ENCODE measurements at regions not wholly inside any gene's neighbourhood (a gene's known extent, or its start where the extent isn't known, plus 50 kb on each side); places are given as distances from the start of the nearest gene placed in this dataset.

DNA sequence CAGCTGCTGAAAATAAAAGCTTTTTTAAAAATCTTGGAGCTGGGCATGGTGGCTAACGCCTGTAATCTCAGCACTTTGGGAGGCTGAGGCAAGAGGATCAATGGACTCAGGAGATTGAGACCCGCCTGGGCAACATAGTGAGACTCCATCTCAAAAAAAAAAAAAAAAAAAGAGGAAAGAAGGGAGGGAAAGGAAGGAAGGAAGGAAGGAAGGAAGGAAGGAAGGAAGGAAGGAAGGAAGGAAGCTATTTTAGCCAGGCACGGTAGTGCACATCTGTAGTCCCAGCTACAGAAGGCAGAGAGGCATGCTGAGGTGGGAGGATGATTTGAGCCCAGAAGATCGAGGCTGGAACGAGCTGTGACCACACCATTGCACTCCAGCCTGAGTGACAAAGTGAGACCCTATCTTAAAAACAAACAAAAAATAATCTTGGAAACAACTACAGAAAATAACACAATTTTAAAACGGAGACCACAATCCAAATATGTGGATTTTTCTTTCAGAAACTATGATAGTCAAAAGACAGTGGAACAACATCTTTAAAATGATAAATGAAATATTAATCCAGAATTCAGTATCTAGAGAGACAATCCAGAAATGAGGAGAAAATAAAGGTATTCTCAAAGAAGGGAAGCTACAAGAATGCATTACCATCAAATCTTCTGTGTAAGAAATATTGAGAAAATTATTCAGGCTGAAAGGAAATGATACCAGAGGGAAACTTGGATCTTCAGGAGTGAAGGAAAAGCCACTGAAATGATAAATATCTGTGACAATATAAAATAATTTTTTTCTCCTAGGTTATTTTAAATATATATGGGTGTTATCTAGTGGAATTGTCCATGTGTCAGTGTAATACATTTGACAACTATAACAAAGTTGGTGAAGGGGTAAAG lies 182.0 kb downstream of the GPX5 start:
- no peak for DNase-seq (ENCODE audit: low spot score)

DNA sequence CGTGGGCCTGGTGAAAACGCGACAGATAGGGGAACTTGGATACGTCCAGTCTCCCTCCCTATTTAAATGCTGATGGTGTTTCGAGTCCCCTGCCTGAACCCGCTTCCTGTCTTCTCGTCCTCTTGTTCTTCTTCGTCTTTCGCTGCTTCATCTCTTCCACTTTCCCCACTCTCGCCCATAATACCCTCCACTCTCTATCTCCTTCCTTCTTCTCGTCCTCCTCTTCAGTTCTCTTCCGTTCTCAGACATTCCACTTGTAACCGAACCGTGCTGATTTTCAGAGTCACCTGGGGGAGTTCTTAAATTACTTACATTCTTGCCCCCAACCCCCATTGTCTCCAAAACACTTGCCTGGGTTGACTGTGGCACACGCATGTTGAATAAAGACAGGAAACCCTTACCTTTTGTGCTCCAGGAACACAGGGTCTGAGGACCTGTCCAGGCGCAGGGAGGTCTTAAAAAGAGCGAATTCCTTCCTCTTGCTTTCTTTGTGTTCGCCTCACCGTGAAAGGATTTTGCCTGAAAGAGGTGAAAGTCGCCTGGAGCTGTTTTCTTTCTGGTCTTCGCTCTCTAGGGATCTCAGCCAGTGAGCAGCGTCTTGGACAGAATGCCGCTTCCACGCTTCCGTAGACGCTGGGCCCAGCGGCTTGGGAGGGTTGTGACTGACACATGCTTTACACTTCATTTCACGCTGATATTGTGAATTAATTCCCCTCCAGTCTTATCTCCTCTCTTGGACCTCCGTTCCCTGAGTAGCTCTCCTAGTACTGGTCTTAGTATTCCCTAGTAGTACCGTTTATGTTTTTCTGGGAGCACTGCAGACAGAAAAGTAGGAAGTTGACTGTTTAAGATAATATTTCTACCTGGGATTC lies 184.0 kb downstream of the GPX5 start:
- DNase-seq (ENCODE audit: low spot score) = no peak

DNA sequence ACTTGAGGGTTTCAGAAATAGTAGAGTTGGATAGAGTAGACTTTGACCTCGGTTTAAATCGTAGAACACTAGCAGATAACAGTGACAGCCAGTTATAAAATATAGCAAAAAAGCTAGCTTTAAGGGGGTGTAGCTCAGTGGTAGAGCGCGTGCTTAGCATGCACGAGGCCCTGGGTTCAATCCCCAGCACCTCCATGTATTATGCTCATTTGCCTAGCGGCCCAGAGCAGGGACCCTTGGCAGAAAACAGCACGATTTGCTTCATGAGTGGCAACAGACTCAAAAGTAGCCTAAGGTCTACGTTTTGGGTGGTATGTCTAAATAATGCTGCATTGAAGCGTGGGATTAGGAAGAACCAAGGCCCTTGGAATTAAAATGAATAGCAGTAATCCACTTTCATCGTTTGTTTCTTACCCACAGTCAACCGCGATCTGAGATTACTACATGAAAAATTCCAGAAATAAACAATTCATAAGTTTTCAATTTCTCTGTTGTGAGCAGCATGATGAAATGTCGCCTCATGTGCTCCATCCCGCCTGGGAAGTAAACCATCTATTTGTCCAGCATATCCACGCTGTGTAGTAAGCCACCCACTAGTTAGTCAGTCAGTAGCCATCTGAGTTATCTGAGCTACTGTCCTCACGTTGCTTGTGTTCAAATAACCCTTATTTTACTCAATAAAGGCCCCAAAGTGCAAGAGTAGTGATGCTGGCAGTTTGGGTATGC lies 184.9 kb downstream of the GPX5 start:
- DNase-seq (ENCODE audit: low spot score) = no peak

DNA sequence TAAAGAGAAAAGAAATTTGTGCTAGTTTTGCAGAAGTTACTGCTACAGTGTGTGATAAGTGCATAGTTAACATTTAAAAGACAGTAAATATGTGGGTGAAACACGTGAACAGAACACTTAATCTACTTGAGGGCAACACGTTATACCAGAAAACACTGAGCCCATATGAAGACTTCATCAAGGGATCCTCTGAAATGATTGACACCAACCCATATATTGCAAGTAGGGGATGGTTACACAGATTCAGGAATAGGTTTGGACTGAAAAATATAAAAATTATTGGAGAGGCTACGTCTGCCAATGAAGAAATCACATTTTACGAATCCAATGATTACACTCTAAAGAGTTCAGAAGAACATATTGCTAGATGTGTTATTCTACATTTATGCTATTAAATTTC lies 185.6 kb downstream of the GPX5 start:
- DNase-seq (ENCODE audit: low spot score) = no peak

DNA sequence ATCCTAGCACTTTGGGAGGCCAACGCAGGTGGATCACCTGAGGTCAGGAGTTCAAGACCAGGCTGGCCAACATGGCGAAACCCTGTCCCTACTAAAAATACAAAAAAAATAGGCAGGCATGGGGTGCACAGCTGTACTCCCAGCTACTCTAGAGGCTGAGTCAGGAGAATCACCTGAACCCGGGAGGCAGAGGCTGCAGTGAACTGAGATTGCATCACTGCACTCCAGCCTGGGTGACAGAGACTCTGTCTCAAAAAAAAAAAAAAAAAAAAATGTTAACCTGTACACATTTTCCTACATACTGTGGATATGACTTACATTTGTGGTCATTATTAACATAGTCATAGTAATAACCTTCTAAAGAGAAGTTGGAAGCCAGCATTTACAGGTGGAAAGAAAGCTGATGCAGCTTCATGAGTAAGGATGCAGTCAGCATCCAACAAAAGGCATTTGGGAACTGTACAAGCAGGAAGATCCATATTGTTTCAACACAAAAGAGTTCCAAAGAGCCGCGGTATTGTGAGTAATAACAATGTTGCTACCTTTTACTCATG lies 186.2 kb downstream of the GPX5 start:
- no peak for DNase-seq (ENCODE audit: low spot score)

DNA sequence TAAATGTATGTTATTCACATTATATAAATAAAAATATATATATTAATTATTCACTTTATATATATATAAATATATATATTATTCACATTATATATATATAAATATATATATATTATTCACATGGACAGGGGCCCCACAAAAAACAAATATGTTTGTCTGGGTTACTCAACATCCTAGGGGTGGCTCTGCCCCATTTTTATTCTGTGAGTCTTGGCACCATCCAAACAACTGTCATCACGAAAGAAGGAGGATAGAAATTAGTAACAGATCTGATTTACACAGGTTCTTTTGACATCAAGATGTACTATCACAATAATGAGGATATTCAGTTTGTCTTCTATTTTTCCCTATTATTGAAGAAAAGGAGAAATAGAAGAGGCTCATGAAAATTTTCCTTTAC lies 187.3 kb downstream of the GPX5 start:
- DNase-seq (ENCODE audit: low spot score) = no peak

DNA sequence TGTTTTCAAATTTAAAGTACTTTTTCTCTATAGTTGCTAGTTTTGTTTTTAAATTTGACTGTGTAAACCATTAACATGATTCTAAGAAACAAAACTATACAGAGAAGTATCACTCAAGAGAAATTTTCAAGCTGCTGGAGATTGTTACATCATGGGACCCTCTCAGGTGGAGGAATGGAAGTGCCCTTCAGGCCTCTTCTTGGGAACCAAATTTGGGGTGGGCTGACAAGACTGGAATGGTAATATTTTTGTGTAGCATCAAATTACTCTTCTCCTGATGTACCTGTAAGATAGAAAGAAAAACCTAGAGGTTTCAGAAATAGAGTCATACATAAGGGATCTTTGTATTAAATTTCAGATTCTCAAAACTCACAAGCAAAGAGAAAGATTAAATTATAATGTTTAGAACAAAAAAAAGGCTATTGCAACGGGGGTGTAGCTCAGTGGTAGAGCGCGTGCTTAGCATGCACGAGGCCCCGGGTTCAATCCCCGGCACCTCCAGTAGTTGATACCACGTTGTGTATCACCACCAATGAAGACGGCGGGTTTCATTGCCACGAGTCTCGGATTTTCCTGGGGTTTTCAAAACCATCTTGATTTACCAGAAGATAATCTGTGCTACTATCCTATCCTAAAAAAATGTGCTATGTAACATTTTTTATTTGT lies 193.7 kb downstream of the GPX5 start:
- DNase-seq (ENCODE audit: low spot score) = no peak

DNA sequence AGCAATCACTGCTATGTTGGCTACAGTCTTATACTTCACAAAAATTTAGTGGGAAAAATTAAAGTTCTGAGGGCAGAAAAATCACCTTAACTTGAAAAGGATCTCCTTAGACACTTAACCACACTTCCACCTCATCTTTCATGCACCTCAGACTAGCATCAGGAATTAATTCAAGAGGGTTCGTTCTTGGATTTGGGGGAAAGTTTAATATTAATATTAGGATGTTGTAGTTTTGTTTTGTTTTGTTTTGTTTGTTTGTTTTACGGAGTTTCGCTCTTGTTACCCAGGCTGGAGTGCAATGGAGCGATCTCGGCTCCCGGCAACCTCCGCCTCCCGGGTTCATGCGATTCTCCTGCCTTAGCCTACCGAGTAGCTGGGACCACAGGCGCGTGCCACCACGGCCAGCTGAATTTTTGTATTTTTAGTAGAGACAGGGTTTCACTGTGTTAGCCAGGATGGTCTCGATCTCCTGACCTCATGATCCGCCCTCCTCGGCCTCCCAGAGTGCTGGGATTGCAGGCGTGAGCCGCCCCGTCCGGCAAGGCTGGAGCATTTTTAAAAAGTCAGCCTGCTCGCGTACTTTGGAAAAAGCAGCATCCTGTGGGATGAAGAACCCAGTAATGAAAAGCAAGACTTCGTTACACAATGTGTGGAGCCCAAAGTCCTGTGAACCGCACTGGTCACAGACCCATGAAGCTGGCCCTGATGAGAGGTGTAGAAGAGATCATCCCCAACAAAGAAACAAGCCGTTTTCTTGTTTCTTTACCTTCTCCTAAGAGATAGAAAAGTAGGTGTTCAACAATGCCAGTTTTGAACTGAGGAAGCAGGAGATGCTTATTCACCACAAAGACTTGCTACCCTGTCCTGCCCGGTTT lies 194.9 kb downstream of the GPX5 start:
- DNase-seq (ENCODE audit: low spot score) = no peak

DNA sequence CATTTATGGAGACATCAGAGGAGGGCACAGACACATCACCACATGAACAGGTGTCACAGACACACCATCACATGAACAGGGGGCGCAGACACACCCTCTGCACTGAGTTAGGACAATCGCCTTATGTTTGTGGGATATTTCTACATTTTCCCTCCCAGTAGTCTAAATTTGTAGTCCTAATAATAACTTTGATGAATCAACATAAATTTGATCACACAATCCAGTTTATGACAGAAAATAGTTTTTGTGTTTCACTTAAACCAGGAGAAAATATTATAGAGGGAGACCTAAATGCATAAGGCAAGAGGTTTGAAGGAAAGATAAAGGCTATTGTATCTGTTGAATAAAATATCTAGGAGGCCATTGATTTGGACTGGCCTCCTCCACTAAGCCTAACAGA lies 195.7 kb downstream of the GPX5 start:
- no peak for DNase-seq (ENCODE audit: low spot score)

DNA sequence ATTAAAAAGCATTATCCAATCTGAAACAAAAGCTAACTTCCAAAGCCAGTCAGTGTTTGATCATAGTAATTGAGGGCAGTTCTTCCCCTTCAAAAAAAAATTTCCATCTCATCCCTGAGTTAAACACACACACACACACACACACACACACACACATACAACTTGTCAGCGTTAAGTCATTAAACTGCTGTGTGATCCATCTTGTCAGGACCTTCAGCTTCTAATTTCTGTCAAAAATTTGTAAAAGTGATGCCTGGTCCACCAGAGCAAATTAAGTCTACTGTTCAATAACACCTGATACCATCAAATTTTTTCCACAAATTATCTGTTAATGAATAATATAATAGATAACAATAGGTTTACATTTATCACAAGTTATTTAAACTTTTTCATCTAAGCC lies 198.7 kb downstream of the GPX5 start:
- no peak for DNase-seq (ENCODE audit: low spot score)

DNA sequence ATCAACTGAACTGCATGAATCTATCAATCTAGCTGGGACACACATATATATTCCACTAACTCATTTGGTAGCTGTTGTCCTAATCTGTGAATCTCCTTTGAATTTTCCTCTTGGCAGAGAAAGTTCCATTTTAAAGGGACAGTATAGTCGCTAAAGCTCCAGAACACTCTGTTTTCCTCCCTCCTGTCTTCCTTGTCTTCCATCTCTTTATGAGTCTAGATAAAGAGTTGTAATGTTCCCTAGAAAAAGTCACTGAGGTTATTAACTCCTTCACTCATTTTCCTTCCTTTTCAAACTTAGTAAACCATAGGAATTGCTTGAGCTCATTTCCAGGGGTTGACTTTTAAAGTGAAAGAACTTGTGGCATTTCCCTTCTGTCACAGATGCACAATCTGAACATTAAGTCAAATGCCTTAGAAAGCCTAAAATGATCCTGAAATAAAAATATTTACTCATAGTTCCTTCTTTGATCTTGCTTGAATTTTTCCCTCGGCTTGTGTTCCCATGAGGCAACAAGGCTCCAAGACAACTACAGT lies 198.4 kb downstream of the TRIM27 start:
- DNase-seq (ENCODE audit: low spot score) = no peak

DNA sequence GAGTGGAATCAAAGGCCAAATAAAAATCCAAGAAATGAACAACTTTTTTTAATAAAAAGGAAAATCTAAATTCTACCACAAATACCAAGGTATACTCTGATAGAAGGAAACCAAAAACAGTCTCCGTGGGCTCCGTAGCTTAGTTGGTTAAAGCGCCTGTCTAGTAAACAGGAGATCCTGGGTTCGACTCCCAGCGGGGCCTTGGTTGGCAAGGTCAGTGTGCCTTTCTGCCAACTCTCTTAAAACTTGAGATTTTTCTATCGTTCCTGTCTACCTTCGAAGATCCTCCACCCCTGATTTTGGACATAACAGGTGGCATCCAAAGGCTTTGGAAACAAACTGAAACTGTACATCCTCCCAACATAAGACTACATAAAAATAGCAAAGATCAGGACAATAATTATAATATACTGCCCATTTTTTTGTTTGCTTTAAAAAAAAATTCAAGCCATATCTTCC lies 197.9 kb downstream of the TRIM27 start:
- no peak for DNase-seq (ENCODE audit: low spot score)

DNA sequence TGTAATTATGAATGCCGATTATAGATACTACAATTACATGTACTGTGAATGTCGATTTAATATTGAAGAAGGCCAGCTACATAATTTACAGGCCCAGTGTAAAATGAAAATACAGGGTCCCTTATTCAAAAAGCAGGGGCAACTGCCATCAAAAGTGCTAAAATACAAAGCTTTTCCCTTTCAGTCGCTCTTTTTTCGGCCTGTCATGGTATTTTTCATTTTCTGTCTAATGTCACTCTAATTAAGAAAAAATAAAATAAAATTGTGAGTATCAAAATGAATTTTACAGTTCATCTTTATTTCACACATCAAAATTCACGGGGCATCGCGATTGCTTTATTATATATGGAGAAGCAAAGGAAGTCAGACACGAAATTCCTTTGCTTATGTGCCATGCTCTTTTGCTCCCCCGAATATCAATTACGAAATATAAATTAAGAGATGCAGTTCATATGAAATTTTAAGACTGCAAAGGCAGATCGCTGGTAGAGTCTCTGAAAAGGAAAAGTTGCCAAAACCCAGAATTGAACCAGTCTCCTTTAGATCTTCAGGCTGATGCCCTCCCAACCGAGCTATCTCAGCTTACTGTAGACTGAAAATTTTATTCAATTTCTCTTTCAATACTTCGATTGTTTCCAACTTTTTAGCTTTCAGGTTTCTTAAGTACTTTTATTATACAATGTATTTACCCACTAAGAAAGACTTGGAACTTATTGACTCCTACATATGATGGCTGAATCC lies 197.0 kb downstream of the TRIM27 start:
- DNase-seq (ENCODE audit: low spot score) = no peak

DNA sequence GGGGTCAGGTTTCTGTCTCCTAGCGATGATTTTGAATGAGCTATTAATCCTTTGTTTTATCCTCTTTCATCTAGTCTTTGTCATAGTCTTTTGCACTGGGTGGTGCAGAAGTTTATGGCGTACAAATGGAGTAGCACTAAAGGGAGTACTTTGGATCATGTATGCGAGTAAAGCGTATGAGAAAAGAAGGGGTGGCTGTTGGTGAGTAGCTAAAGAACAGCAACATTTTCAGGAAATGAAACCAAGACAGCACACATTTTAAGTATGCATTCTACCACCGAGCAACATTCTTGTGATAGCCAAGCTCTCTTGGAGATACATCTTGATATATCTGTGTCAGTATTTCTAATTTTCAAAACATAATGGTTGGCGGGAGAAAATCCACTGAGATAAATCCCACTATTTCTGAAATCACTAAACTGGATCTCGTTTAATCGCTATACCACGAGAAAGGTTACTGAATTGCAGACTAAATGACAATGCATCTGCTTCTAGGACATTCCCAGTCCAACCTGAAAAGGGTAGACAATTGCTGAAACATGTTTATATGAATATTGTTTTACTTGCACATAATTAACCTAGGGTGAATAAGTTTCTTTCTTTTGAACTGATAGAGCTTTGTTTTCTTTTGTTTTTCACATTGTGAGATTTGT lies 196.1 kb downstream of the TRIM27 start:
- no peak for DNase-seq (ENCODE audit: low spot score)

DNA sequence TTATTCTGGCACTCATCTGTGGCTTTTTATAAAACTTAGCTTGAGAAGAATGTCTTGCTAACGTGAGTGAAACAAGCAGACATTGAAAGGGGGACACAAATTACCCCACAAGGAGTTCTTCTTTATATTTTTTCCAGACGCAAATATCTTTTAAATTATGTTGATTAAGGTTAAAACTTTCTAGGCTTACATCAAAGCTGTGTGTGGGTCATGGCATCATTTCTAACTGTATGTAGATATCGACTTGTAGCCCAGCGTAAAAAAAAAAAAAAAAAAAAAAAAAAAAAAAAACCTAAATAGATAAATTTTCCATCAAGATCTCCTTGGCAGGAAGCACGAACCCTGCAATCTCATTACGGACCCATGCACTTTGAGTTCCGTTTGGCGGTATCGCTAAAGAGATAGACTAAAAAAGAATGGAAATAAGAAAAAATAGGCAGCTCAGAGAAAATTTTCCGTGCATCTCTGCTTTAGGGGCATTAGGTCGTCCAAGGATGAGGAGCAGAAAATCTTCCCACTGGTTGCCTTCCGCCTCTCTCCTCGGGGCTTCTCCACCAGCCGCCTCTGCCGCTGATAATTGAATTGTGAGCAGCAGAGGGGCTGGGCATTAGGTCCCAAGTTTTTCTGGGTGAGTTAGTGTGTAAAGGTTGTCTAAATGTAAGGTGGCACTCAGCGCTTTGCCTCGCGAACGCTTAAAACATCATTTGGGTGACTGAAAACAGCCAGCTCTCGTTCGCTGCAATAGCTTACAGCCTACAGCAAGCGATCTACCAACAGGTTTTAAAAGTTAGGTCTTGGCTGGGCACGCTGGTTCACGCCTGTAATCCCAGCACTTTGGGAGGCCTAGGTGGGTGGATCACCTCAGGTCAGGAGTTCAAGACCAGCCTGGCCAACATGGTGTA lies 194.0 kb downstream of the TRIM27 start:
- no peak for DNase-seq (ENCODE audit: low spot score)

DNA sequence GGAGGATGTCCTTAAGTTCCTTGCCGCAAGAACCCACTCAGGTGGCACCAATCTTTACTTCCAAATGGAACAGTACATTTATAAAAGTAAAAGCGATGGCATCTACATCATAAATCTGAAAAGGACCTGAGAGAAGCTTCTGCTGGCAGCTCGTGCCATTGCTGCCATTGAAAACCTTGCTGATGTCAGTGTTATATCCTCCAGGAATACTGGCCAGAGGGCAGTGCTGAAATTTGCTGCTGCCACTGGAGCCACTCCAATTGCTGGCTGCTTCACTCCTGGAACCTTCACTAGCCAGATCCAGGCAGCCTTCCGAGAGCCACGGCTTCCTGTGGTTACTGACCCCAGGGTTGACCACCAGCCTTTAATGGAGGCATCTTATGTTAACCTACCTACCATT lies 191.7 kb downstream of the TRIM27 start:
- no peak for DNase-seq (ENCODE audit: low spot score)

DNA sequence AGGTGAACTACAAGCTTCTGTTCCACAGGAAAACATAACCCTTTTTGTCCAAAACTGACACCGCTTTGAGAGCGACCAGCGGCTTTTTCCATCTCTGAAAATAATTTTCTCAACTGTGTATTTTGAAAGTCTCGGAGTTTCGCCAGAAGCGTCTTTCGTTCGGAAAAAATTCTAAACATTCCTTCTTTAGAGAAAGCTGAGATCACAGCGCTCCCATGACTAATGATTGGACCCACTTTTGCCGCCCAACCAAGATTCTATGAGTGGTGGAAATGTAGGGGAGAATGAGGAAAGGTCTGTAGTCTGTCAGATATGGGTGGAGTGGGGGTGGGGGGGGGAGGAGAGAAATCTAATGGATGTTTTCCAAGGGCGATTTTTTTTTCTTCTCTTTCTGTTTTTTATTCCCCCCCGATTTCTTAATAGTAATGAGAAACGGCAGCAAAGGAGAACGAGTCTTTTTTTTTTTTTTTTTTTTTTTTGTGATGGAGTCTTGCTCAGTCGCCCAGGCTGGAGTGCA lies 189.3 kb downstream of the TRIM27 start:
- peak; percentile 10 for DNase-seq (ENCODE audit: low spot score)

Measured in umbilical cord (tissue), 1 donor.